Lower lobe of right lung (tissue), 2 donors: ENCODE measurements at regions not wholly inside any gene's neighbourhood (a gene's known extent, or its start where the extent isn't known, plus 50 kb on each side); places are given as distances from the start of the nearest gene placed in this dataset.

Source experiments
- ATAC-seq, 2 donors: fragments of 200-7000 bp; cut with Tn5 transposase; one replicate each; pipeline ENCODE4 v1.9.1; 2020 to 2022; ENCODE audit warnings: mild to moderate bottlenecking in 2 of 2, moderate library complexity in 2 of 2
- DNase-seq: peaks from one replicate; pipeline ENCODE4 v3.0.0-alpha.2; 2020
- H3K27ac ChIP-seq: fragments of 200-600 bp; one replicate; pipeline ENCODE4 v1.8.0; 2022
- H3K27me3 ChIP-seq: fragments of 200-600 bp; one replicate; pipeline ENCODE4 v1.8.0; 2022; ENCODE audit warnings: low read depth
- H3K36me3 ChIP-seq: fragments of 200-600 bp; one replicate; pipeline ENCODE4 v1.8.0; 2022; ENCODE audit warnings: mild to moderate bottlenecking
- H3K4me1 ChIP-seq: fragments of 200-600 bp; one replicate; pipeline ENCODE4 v1.8.0; 2022
- H3K4me3 ChIP-seq: fragments of 200-600 bp; one replicate; pipeline ENCODE4 v1.8.0; 2022; ENCODE audit warnings: mild to moderate bottlenecking
- H3K9me3 ChIP-seq: fragments of 200-600 bp; one replicate; pipeline ENCODE4 v1.8.0; 2022
- CTCF ChIP-seq: fragments of 200-600 bp; IDR thresholded peaks from one replicate; pipeline ENCODE4 v1.8.0; 2022; ENCODE audit warnings: antibody characterized with exemption, mild to moderate bottlenecking
- intact Hi-C: fragments of 100-400 bp; cut with DNase I; formaldehyde crosslinking; loops from one replicate; pipeline ENCODE4 v1.11.0; 2022
- donor health status: DM: no; HTN: yes; CAD: no; lungs with severe emphysema.

- ATAC-seq: no peak
- Histone ChIP-seq H3K4me3 (no peak overlapping the region), H3K9me3 (no peaks in the 10 kb centered on the region), H3K4me1 (no peaks in the 10 kb centered on the region), H3K27me3 (no peaks in the 10 kb centered on the region), H3K27ac (no peak overlapping the region), H3K36me3 (no peaks in the 10 kb centered on the region)
- TF ChIP-seq CTCF: no peak
- intact Hi-C loops: no loop called here
- DNase-seq: no peak
Measured at GRCh38 chr21:19124691-19125090, 721.1 kb upstream of the TMPRSS15 start.

- H3K4me1 ChIP-seq: no peaks in the 10 kb centered on the region
- TF ChIP-seq CTCF: no peak
- no peak for DNase-seq
- intact Hi-C loops: no loop called here
- no peak overlapping the region for H3K27ac ChIP-seq
- no peak for ATAC-seq
- no peaks in the 10 kb centered on the region for H3K36me3 ChIP-seq
- no peaks in the 10 kb centered on the region for H3K9me3 ChIP-seq
- H3K4me3 ChIP-seq: no peak overlapping the region
- H3K27me3 ChIP-seq: no peaks in the 10 kb centered on the region
Measured at GRCh38 chr21:19130379-19131028, 726.9 kb upstream of the TMPRSS15 start.

GRCh38 chr21:19141511-19141910, 737.9 kb upstream of the TMPRSS15 start:
- H3K9me3 ChIP-seq: no peaks in the 10 kb centered on the region
- TF ChIP-seq CTCF: no peak
- DNase-seq (no peak), ATAC-seq (no peak)
- no peak overlapping the region for H3K27ac ChIP-seq
- no peaks in the 10 kb centered on the region for H3K36me3 ChIP-seq
- intact Hi-C loops: no loop called here
- no peaks in the 10 kb centered on the region for H3K4me1 ChIP-seq
- no peaks in the 10 kb centered on the region for H3K27me3 ChIP-seq
- H3K4me3 ChIP-seq: no peak overlapping the region

GRCh38 chr21:19145682-19146293, 742.2 kb upstream of the TMPRSS15 start:
- ATAC-seq (no peak), DNase-seq (no peak)
- Histone ChIP-seq H3K4me3 (no peak overlapping the region), H3K9me3 (no peaks in the 10 kb centered on the region), H3K27ac (no peak overlapping the region), H3K27me3 (no peaks in the 10 kb centered on the region), H3K4me1 (no peaks in the 10 kb centered on the region), H3K36me3 (no peaks in the 10 kb centered on the region)
- intact Hi-C loops: no loop called here
- no peak for TF ChIP-seq CTCF

- TF ChIP-seq CTCF: no peak
- no peak for DNase-seq
- Histone ChIP-seq H3K27me3 (no peaks in the 10 kb centered on the region), H3K27ac (no peak overlapping the region), H3K4me3 (no peak overlapping the region), H3K4me1 (no peaks in the 10 kb centered on the region), H3K36me3 (no peaks in the 10 kb centered on the region), H3K9me3 (no peaks in the 10 kb centered on the region)
- intact Hi-C loops: no loop called here
- no peak for ATAC-seq
Measured at GRCh38 chr21:19148056-19148455, 744.5 kb upstream of the TMPRSS15 start.
